ENCODE measurements at regions not wholly inside any gene's neighbourhood (a gene's known extent, or its start where the extent isn't known, plus 50 kb on each side); places are given as distances from the start of the nearest gene placed in this dataset.
"Not testable (repeated sequence)": the region's sequence is repeated elsewhere in the genome, so short reads cannot be mapped to it uniquely, and the experiment has no call there.

- DNase-seq (ENCODE audit: extremely low spot score) = no peak
- TF ChIP-seq L3MBTL2 (conservative IDR thresholded peaks at IDR 0.05) (no peak), LEF1 (IDR thresholded peaks at IDR 0.05; ENCODE audit: borderline replicate concordance) (no peak)
- ChIA-PET POLR2A (no interaction called here), CTCF (no interaction called here)
These were observed 176.1 kb downstream of the AEBP2 start for GRCh38 chr12:19615384-19615725.

- CTCF ChIA-PET = no interaction called here
- POLR2A ChIA-PET = no interaction called here
- no peak for TF ChIP-seq BHLHE40 (IDR thresholded peaks at IDR 0.05; ENCODE audit: borderline replicate concordance)
- no peak for TF ChIP-seq CTBP1 (IDR thresholded peaks at IDR 0.05; ENCODE audit: borderline replicate concordance)
- no peak for TF ChIP-seq HDGF (IDR thresholded peaks at IDR 0.05; ENCODE audit: borderline replicate concordance)
- no peak for TF ChIP-seq FOXK2 (IDR thresholded peaks at IDR 0.05)
- no peak for TF ChIP-seq FOXA1 (IDR thresholded peaks at IDR 0.05)
- no peak for TF ChIP-seq ELF4 (IDR thresholded peaks at IDR 0.05)
- TF ChIP-seq SP1 (IDR thresholded peaks at IDR 0.05) = no peak
- TF ChIP-seq L3MBTL2 (conservative IDR thresholded peaks at IDR 0.05) = no peak
- TF ChIP-seq LEF1 (IDR thresholded peaks at IDR 0.05; ENCODE audit: borderline replicate concordance) = no peak
- TF ChIP-seq TARDBP (IDR thresholded peaks at IDR 0.05) = no peak
- TF ChIP-seq FOXM1 (IDR thresholded peaks at IDR 0.05; ENCODE audit: borderline replicate concordance) = no peak
- no peak for TF ChIP-seq ARNT (IDR thresholded peaks at IDR 0.05)
- TF ChIP-seq ZNF384 (IDR thresholded peaks at IDR 0.05) = no peak
- no peak for TF ChIP-seq PKNOX1 (IDR thresholded peaks at IDR 0.05)
- TF ChIP-seq SUZ12 (IDR thresholded peaks at IDR 0.05) = no peak
- no peak for TF ChIP-seq NFRKB (IDR thresholded peaks at IDR 0.05)
- no peak for DNase-seq (ENCODE audit: extremely low spot score)
These were observed 177.5 kb downstream of the AEBP2 start for GRCh38 chr12:19616781-19617180.

- POLR2A ChIA-PET = no interaction called here
- TF ChIP-seq LEF1 (IDR thresholded peaks at IDR 0.05; ENCODE audit: borderline replicate concordance) = no peak
- no peak for TF ChIP-seq FOXA1 (IDR thresholded peaks at IDR 0.05)
- TF ChIP-seq SP1 (IDR thresholded peaks at IDR 0.05) = no peak
- no peak for TF ChIP-seq NFRKB (IDR thresholded peaks at IDR 0.05)
- no peak for TF ChIP-seq BHLHE40 (IDR thresholded peaks at IDR 0.05; ENCODE audit: borderline replicate concordance)
- TF ChIP-seq FOXM1 (IDR thresholded peaks at IDR 0.05; ENCODE audit: borderline replicate concordance) = no peak
- TF ChIP-seq TARDBP (IDR thresholded peaks at IDR 0.05) = no peak
- TF ChIP-seq ZNF384 (IDR thresholded peaks at IDR 0.05) = no peak
- no peak for TF ChIP-seq L3MBTL2 (conservative IDR thresholded peaks at IDR 0.05)
- TF ChIP-seq HDGF (IDR thresholded peaks at IDR 0.05; ENCODE audit: borderline replicate concordance) = no peak
- TF ChIP-seq FOXK2 (IDR thresholded peaks at IDR 0.05) = no peak
- no peak for DNase-seq (ENCODE audit: extremely low spot score)
- CTCF ChIA-PET = no interaction called here
These were observed 180.9 kb downstream of the AEBP2 start for GRCh38 chr12:19620222-19620621.

- ChIA-PET POLR2A (no interaction called here), CTCF (no interaction called here)
- TF ChIP-seq TARDBP (IDR thresholded peaks at IDR 0.05) = no peak
- TF ChIP-seq SP1 (IDR thresholded peaks at IDR 0.05) = no peak
- no peak for TF ChIP-seq LEF1 (IDR thresholded peaks at IDR 0.05; ENCODE audit: borderline replicate concordance)
- TF ChIP-seq FOXM1 (IDR thresholded peaks at IDR 0.05; ENCODE audit: borderline replicate concordance) = no peak
- TF ChIP-seq NFRKB (IDR thresholded peaks at IDR 0.05) = no peak
- no peak for TF ChIP-seq ARNT (IDR thresholded peaks at IDR 0.05)
- no peak for TF ChIP-seq HDGF (IDR thresholded peaks at IDR 0.05; ENCODE audit: borderline replicate concordance)
- TF ChIP-seq FOXK2 (IDR thresholded peaks at IDR 0.05) = no peak
- TF ChIP-seq SUZ12 (IDR thresholded peaks at IDR 0.05) = no peak
- no peak for TF ChIP-seq PKNOX1 (IDR thresholded peaks at IDR 0.05)
- TF ChIP-seq FOXA1 (IDR thresholded peaks at IDR 0.05) = no peak
- TF ChIP-seq CTBP1 (IDR thresholded peaks at IDR 0.05; ENCODE audit: borderline replicate concordance) = no peak
These were observed 184.6 kb downstream of the AEBP2 start for GRCh38 chr12:19623751-19624399.

GRCh38 chr12:19624491-19624890, 185.2 kb downstream of the AEBP2 start:
- DNase-seq (ENCODE audit: extremely low spot score) = no peak
- TF ChIP-seq NFRKB (IDR thresholded peaks at IDR 0.05) (no peak), PKNOX1 (IDR thresholded peaks at IDR 0.05) (no peak), L3MBTL2 (conservative IDR thresholded peaks at IDR 0.05) (no peak), LEF1 (IDR thresholded peaks at IDR 0.05; ENCODE audit: borderline replicate concordance) (no peak), ZNF384 (IDR thresholded peaks at IDR 0.05) (no peak), SUZ12 (IDR thresholded peaks at IDR 0.05) (no peak), CTBP1 (IDR thresholded peaks at IDR 0.05; ENCODE audit: borderline replicate concordance) (no peak), SP1 (IDR thresholded peaks at IDR 0.05) (no peak)
- ChIA-PET POLR2A (no interaction called here), CTCF (no interaction called here)

More at GRCh38 chr12:19623751-19624399, 184.6 kb downstream of the AEBP2 start:
- DNase-seq (ENCODE audit: extremely low spot score) = no peak

GRCh38 chr12:19625551-19625950, 186.3 kb downstream of the AEBP2 start:
- DNase-seq (ENCODE audit: extremely low spot score); POLR2A ChIA-PET; CTCF ChIA-PET: not testable (repeated sequence)

- TF ChIP-seq NFRKB (IDR thresholded peaks at IDR 0.05) (no peak), SUZ12 (IDR thresholded peaks at IDR 0.05) (no peak)
- ChIA-PET POLR2A (no interaction called here), CTCF (no interaction called here)
- DNase-seq (ENCODE audit: extremely low spot score) = no peak
These were observed 188.4 kb downstream of the AEBP2 start for GRCh38 chr12:19627719-19628118.

All from HEK293T (cell line).